Stimulated activated naive CD4-positive, alpha-beta T cell (primary cell): ENCODE measurements at regions not wholly inside any gene's neighbourhood (a gene's known extent, or its start where the extent isn't known, plus 50 kb on each side); places are given as distances from the start of the nearest gene placed in this dataset.

Experiments
- DNase-seq, 6 experiments: peaks; one replicate each; lab custom pipeline; 2025; lab: John Stamatoyannopoulos, UW

- no peak for DNase-seq
Measured at GRCh38 chr1:81699234-81699633, 101.5 kb upstream of the ADGRL2 start.

- no peak for DNase-seq
Measured at GRCh38 chr1:81695741-81696140, 105.0 kb upstream of the ADGRL2 start.

GRCh38 chr1:81693316-81693715 lies 107.4 kb upstream of the ADGRL2 start:
- DNase-seq, result no peak

- no peak for DNase-seq
Measured at GRCh38 chr1:81690676-81691453, 109.9 kb upstream of the ADGRL2 start.

GRCh38 chr1:81689531-81689941 lies 111.2 kb upstream of the ADGRL2 start:
- DNase-seq, result no peak

GRCh38 chr1:81682490-81682889 lies 118.2 kb upstream of the ADGRL2 start:
- no peak for DNase-seq

- no peak for DNase-seq
Measured at GRCh38 chr1:81681601-81682266, 119.0 kb upstream of the ADGRL2 start.

- DNase-seq, result no peak
Measured at GRCh38 chr1:81681114-81681513, 119.6 kb upstream of the ADGRL2 start.

- DNase-seq, result no peak
Measured at GRCh38 chr1:81679942-81680341, 120.8 kb upstream of the ADGRL2 start.

- no peak for DNase-seq
Measured at GRCh38 chr1:81678779-81679178, 122.0 kb upstream of the ADGRL2 start.

GRCh38 chr1:81672766-81673165 lies 128.0 kb upstream of the ADGRL2 start:
- DNase-seq, result no peak

- no peak for DNase-seq
Measured at GRCh38 chr1:81671038-81671437, 129.7 kb upstream of the ADGRL2 start.

- DNase-seq, result no peak
Measured at GRCh38 chr1:81670286-81670685, 130.4 kb upstream of the ADGRL2 start.

- no peak for DNase-seq
Measured at GRCh38 chr1:81666586-81666985, 134.1 kb upstream of the ADGRL2 start.

- no peak for DNase-seq
Measured at GRCh38 chr1:81664341-81664740, 136.4 kb upstream of the ADGRL2 start.

GRCh38 chr1:81662913-81663526 lies 137.7 kb upstream of the ADGRL2 start:
- no peak for DNase-seq

GRCh38 chr1:81660286-81660685 lies 140.4 kb upstream of the ADGRL2 start:
- DNase-seq, result no peak

- DNase-seq, result no peak
Measured at GRCh38 chr1:81654657-81655056, 146.1 kb upstream of the ADGRL2 start.

- DNase-seq, result no peak
Measured at GRCh38 chr1:81654147-81654546, 146.6 kb upstream of the ADGRL2 start.

- DNase-seq, result no peak
Measured at GRCh38 chr1:81650776-81651175, 150.0 kb upstream of the ADGRL2 start.

- no peak for DNase-seq
Measured at GRCh38 chr1:81635816-81636215, 164.9 kb upstream of the ADGRL2 start.

- no peak for DNase-seq
Measured at GRCh38 chr1:81634294-81634693, 166.4 kb upstream of the ADGRL2 start.

- DNase-seq, result no peak
Measured at GRCh38 chr1:81619156-81619555, 181.6 kb upstream of the ADGRL2 start.
